ENCODE measurements at regions not wholly inside any gene's neighbourhood (a gene's known extent, or its start where the extent isn't known, plus 50 kb on each side); places are given as distances from the start of the nearest gene placed in this dataset.

DNA sequence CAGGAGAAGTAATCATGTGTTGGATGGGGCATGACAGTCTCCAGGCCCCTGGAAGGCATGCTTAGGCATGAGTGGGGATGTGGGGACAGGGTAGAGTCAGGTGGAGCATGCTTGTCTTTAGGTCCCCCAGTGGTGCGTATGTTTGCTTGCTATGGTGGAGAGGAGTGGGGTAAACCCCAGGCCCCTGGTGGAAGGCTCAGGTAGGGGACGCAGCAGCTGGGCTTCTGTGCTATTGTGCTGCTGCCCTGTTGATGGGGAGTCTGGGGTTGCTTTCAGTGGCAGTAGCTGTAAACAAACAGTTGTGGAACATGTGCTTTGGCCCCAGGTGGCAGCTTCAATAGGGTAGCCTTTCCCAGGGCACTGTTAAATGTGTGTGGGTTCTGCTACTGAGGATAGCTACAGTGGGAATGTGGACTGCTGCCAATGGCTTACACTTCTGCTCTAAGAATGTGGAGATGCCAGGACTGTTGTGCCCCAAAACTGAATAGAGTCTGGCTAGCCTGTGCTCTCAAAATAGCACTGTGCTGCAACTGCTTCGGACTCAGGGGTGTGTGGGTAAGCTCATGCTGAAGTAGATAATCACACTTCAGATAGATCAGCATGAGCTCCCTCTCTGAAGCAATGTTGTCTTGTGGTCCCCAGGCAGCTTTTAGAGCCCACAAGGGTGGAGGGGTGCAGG lies 1257.3 kb downstream of the DIAPH3 start:
- H3K4me3 ChIP-seq (ENCODE audit: low read depth, low read length), result no peak overlapping the region
- no peak for DNase-seq (ENCODE audit: low read depth)
- TF ChIP-seq, protein P1, sequence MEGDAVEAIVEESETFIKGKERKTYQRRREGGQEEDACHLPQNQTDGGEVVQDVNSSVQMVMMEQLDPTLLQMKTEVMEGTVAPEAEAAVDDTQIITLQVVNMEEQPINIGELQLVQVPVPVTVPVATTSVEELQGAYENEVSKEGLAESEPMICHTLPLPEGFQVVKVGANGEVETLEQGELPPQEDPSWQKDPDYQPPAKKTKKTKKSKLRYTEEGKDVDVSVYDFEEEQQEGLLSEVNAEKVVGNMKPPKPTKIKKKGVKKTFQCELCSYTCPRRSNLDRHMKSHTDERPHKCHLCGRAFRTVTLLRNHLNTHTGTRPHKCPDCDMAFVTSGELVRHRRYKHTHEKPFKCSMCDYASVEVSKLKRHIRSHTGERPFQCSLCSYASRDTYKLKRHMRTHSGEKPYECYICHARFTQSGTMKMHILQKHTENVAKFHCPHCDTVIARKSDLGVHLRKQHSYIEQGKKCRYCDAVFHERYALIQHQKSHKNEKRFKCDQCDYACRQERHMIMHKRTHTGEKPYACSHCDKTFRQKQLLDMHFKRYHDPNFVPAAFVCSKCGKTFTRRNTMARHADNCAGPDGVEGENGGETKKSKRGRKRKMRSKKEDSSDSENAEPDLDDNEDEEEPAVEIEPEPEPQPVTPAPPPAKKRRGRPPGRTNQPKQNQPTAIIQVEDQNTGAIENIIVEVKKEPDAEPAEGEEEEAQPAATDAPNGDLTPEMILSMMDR (IDR thresholded peaks at IDR 0.05; ENCODE audit: control insufficient read depth, extremely low read depth, insufficient read depth), result no peak

DNA sequence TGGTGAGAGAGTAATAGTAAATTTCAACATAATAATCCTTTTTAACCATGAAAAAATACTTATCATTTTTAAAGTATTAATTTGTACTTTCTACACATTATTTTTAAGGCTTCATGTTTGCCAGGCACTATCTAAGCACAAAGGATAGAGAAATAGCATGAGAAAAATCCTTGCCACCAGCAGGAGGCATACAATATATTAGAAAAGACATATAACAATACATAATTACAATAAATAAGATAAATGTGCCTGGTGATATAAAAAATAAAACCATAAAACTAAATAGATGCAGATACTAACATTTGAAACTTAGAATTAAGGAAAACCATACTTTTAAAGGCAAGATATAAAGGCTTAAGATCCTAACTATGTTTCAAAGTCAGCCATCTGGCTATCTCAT lies 1256.4 kb downstream of the DIAPH3 start:
- TF ChIP-seq, protein P1 (IDR thresholded peaks at IDR 0.05; ENCODE audit: control insufficient read depth, extremely low read depth, insufficient read depth), result no peak
- no peak overlapping the region for H3K4me3 ChIP-seq (ENCODE audit: low read depth, low read length)
- no peak for DNase-seq (ENCODE audit: low read depth)

DNA sequence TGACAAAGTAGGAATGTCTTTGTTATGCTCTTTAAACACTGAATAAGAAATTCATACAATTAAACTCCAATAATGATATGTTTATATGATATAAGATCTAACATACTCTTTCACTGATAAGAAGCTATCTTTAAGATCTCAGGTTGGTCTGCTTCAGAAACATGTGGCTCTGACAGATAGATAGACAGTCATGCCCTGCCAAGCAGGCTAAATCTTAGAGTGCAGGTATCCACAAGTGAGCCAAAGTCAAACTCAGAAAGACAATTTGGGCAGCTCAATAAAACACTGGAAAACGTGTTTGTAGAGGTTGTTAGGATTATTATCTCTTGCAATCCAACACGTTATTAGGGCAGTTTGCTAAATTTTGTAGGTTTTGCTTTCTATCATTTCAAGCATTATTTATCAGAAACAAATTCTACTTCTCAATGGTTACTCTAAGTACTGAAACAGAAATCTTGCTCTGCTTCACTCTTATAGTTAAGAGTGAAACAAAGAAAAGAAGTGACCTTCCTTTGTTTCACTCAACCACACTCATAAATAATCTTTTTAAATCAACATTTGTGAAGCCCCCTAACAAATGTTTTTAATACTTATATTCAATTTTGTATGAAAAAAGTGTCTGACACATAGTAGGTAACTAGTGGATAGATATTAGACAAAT lies 1255.6 kb downstream of the DIAPH3 start:
- no peak for DNase-seq (ENCODE audit: low read depth)
- TF ChIP-seq, protein P1 (IDR thresholded peaks at IDR 0.05; ENCODE audit: control insufficient read depth, extremely low read depth, insufficient read depth), result no peak
- H3K4me3 ChIP-seq (ENCODE audit: low read depth, low read length), result no peak overlapping the region

DNA sequence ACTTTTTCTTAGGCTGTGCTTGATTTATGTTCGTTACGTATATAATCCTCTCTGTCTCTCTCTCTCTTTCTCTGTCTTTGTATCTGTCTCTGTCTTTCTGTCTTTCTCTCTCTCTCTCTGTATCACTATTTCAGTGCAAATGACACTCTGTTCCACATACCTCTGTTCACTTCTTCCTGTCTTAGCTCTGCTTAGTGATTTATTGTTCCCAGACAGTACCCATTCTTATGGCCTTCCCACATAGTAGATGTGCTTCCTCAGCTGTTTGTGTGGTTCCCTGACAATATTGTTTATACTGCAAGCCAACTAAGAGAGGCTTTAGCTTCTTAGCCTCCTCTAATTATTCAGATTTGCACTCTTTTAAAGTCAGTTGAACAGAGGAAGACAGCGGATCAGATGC lies 1244.2 kb downstream of the DIAPH3 start:
- DNase-seq (ENCODE audit: low read depth), result no peak
- TF ChIP-seq, protein P1 (IDR thresholded peaks at IDR 0.05; ENCODE audit: control insufficient read depth, extremely low read depth, insufficient read depth), result no peak

DNA sequence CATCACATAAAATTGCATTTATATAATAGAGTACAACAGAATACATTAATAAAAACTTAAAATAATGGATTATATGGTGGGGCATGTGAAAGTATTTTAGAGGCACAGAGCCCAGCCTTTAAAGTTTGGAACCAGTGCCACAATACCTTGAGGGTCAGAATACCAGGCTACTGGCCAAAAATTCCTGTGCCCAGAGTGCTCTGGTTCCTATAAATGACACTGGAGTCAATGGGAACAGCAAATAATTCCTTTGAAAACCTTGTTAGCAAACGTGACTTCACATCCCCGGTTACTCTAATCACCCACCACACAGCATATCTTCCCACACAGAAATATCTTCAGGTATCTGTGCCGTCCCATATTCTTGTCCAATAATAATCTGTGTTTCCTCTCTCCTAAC lies 1242.6 kb downstream of the DIAPH3 start:
- H3K4me3 ChIP-seq (ENCODE audit: low read depth, low read length), result no peak overlapping the region
- DNase-seq (ENCODE audit: low read depth), result no peak
- TF ChIP-seq, protein P1 (IDR thresholded peaks at IDR 0.05; ENCODE audit: control insufficient read depth, extremely low read depth, insufficient read depth), result no peak

More for the DNA sequence above, 1244.2 kb downstream of the DIAPH3 start:
- H3K4me3 ChIP-seq (ENCODE audit: low read depth, low read length), result no peak overlapping the region

DNA sequence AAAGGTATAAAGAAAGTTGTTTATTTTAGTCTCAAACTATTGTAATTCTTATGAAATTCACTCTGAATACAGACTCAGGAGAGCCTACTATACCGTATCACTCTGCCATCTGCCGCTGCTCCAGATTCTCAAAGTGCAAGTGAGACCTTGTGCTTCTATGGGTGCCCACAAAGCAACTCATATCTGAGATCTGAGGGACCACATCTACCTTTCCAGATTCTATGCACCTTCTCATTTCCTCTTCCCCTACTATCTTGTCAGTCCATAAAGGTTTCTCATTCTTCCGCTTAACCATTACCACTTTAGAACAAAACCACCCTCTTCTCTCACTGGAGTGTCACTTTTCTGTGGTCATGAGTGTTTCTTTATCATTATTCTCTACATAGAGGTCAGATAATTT lies 1236.9 kb downstream of the DIAPH3 start:
- no peak overlapping the region for H3K4me3 ChIP-seq (ENCODE audit: low read depth, low read length)
- TF ChIP-seq, protein P1 (IDR thresholded peaks at IDR 0.05; ENCODE audit: control insufficient read depth, extremely low read depth, insufficient read depth), result no peak
- no peak for DNase-seq (ENCODE audit: low read depth)

Measured in LNCaP clone FGC (cell line).